ENCODE measurements at regions not wholly inside any gene's neighbourhood (a gene's known extent, or its start where the extent isn't known, plus 50 kb on each side); places are given as distances from the start of the nearest gene placed in this dataset.

DNA sequence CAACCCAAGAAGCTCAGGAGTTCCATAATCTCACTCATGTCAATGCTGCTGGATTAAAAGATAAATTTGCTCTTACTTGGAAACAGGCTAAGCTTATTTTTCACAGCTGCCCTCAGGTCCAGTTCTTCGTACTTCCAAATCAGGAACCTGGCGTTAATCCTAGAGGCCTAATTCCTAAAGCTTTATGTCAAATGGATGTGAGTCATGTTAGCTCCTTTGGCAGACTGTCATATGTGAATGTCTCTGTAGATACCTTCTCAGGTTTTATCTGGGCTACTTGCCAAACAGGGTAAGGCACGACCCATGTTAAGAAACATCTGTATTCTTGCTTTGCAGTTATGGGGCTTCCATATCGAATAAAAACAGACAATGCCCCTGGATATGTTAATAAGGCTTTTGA lies 504.6 kb downstream of the ALG10 start:
- Mint-ChIP-seq H3K4me1 (ENCODE audit: low read depth) (no peaks in the 10 kb centered on the region), H3K27ac (no peak overlapping the region), H3K9me3 (peaks cover 61% of the 10 kb centered on the region), H3K36me3 (ENCODE audit: low read depth) (no peaks in the 10 kb centered on the region), H3K27me3 (ENCODE audit: insufficient read depth) (no peaks in the 10 kb centered on the region), H3K4me3 (no peak overlapping the region)
- DNase-seq: peak; percentile 0
- TF ChIP-seq, protein P1, sequence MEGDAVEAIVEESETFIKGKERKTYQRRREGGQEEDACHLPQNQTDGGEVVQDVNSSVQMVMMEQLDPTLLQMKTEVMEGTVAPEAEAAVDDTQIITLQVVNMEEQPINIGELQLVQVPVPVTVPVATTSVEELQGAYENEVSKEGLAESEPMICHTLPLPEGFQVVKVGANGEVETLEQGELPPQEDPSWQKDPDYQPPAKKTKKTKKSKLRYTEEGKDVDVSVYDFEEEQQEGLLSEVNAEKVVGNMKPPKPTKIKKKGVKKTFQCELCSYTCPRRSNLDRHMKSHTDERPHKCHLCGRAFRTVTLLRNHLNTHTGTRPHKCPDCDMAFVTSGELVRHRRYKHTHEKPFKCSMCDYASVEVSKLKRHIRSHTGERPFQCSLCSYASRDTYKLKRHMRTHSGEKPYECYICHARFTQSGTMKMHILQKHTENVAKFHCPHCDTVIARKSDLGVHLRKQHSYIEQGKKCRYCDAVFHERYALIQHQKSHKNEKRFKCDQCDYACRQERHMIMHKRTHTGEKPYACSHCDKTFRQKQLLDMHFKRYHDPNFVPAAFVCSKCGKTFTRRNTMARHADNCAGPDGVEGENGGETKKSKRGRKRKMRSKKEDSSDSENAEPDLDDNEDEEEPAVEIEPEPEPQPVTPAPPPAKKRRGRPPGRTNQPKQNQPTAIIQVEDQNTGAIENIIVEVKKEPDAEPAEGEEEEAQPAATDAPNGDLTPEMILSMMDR (IDR thresholded peaks at IDR 0.05): no peak

GRCh38 chr12:34547276-34547675 lies 525.0 kb downstream of the ALG10 start:
- H3K4me3 Mint-ChIP-seq: no peak overlapping the region
- DNase-seq: no peak
- H3K9me3 Mint-ChIP-seq: peaks cover 92% of the 10 kb centered on the region
- no peak overlapping the region for H3K27ac Mint-ChIP-seq
- H3K27me3 Mint-ChIP-seq (ENCODE audit: insufficient read depth): no peaks in the 10 kb centered on the region
- TF ChIP-seq, protein P1 (IDR thresholded peaks at IDR 0.05): no peak
- H3K36me3 Mint-ChIP-seq (ENCODE audit: low read depth): peaks cover 18% of the 10 kb centered on the region
- H3K4me1 Mint-ChIP-seq (ENCODE audit: low read depth): no peaks in the 10 kb centered on the region

GRCh38 chr12:34591966-34592365 lies 569.7 kb downstream of the ALG10 start:
- TF ChIP-seq, protein P1 (IDR thresholded peaks at IDR 0.05): no peak
- no peak overlapping the region for H3K4me3 Mint-ChIP-seq
- no peak for DNase-seq
- H3K27me3 Mint-ChIP-seq (ENCODE audit: insufficient read depth): no peaks in the 10 kb centered on the region; the same call in 1 of the 2 replicates
- H3K27ac Mint-ChIP-seq: no peak overlapping the region
- H3K36me3 Mint-ChIP-seq (ENCODE audit: low read depth): peaks cover 19% of the 10 kb centered on the region
- peaks cover 91% of the 10 kb centered on the region for H3K9me3 Mint-ChIP-seq
- no peaks in the 10 kb centered on the region for H3K4me1 Mint-ChIP-seq (ENCODE audit: low read depth)

- no peak for DNase-seq
- Mint-ChIP-seq H3K4me1 (ENCODE audit: low read depth) (no peaks in the 10 kb centered on the region), H3K9me3 (peaks cover 96% of the 10 kb centered on the region)
These were observed 573.7 kb downstream of the ALG10 start for GRCh38 chr12:34595749-34596733.

DNA sequence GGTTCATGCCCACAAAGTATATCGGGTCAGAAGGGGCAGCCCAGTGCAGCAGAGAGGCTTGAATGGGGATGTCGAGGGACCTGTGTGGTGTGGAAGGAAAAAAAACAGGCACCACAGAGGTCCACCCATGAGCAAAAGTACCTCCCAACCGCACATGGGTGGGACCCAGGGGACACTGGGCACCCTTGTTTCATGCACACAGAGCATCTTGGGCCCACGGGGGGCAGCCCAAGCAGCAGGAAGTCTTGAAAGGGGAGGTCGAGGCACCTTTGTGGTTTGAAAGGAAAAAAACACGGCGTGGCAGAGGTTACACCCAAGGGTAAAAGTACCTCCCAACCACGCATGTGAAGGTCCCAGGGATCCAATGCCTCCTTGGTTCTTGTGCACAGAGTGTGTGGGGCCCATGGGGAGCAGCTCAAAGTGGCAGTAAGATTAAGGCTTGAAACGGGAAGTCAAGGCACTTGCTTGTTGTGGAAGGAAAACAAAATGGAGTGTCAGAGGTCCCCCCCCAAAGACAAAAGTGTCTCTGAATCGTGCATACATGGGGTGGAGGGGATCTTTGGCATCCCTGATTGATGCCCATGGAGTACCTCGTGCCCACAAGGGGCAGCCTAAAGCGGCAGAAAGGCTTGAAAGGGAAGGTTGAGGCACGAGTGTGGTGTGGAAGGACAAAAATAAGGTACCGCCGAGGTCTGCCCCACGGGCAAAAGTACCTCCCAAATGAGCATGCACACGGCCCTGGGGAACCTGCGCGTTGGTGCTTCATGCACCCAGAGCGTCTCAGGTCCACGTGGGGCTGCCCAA lies 575.5 kb downstream of the ALG10 start:
- Mint-ChIP-seq H3K4me1 (ENCODE audit: low read depth) (no peaks in the 10 kb centered on the region), H3K9me3 (peaks cover 94% of the 10 kb centered on the region), H3K27ac (no peak overlapping the region), H3K4me3 (no peak overlapping the region), H3K27me3 (ENCODE audit: insufficient read depth) (peaks cover 2% of the 10 kb centered on the region; the same call in 1 of the 2 replicates), H3K36me3 (ENCODE audit: low read depth) (peaks cover 21% of the 10 kb centered on the region)
- TF ChIP-seq, protein P1 (IDR thresholded peaks at IDR 0.05): no peak
- no peak for DNase-seq

More at GRCh38 chr12:34595749-34596733, 573.7 kb downstream of the ALG10 start:
- TF ChIP-seq, protein P1 (IDR thresholded peaks at IDR 0.05): no peak
- no peak overlapping the region for H3K27ac Mint-ChIP-seq
- H3K27me3 Mint-ChIP-seq (ENCODE audit: insufficient read depth): no peaks in the 10 kb centered on the region; the same call in 1 of the 2 replicates
- peaks cover 27% of the 10 kb centered on the region for H3K36me3 Mint-ChIP-seq (ENCODE audit: low read depth)
- no peak overlapping the region for H3K4me3 Mint-ChIP-seq
